K562 (cell line): ENCODE measurements at regions not wholly inside any gene's neighbourhood (a gene's known extent, or its start where the extent isn't known, plus 50 kb on each side); places are given as distances from the start of the nearest gene placed in this dataset.

Experiments used
- CAMTA2 ChIP-seq: fragments of 250-450 bp; sonication (Bioruptor Pico); conservative IDR thresholded peaks from 2 replicates; pipeline ENCODE4 v1.5.1; 2022
- E2F8 ChIP-seq: fragments of 450-650 bp; IDR thresholded peaks from 2 replicates; pipeline ENCODE4 v1.7.1; 2018; ENCODE audit warnings: mild to moderate bottlenecking, low read depth; ENCODE audit not compliant: partially characterized antibody
- GATA2 ChIP-seq: sonication (generic); formaldehyde crosslinking; IDR thresholded peaks from 2 replicates; pipeline ENCODE4 v1.4.0; 2020; ENCODE audit warnings: mild to moderate bottlenecking, missing genetic modification reagents
- HMGXB4 ChIP-seq: sonication (generic); formaldehyde crosslinking; IDR thresholded peaks from 2 replicates; pipeline ENCODE4 v1.8.1; 2023; ENCODE audit warnings: mild to moderate bottlenecking, missing genetic modification reagents
- IRF2 ChIP-seq: sonication (generic); formaldehyde crosslinking; IDR thresholded peaks from 2 replicates; pipeline ENCODE4 v1.8.1; 2022; ENCODE audit warnings: mild to moderate bottlenecking, missing genetic modification reagents
- MLLT1 ChIP-seq, 2 experiments: fragments of 450-650 bp; IDR thresholded peaks; 2 replicates each; pipeline ENCODE4 v1.6.1; 2016
- PREB ChIP-seq: sonication (generic); formaldehyde crosslinking; IDR thresholded peaks from 2 replicates; pipeline ENCODE4 v1.8.1; 2023; ENCODE audit warnings: mild to moderate bottlenecking, missing genetic modification reagents
- ZNF589 ChIP-seq: fragments of 200-800 bp; sonication (Bioruptor generic); IDR thresholded peaks from 2 replicates; pipeline ENCODE4 v1.6.1; 2016; ENCODE audit warnings: low read depth, missing genetic modification characterization, missing compliant biosample characterization

- TF ChIP-seq CAMTA2 (CRISPR knock-in tag) = no peak
- TF ChIP-seq ZNF589 (CRISPR knock-in tag) = no peak
- no peak for TF ChIP-seq GATA2 (CRISPR knock-in tag)
- TF ChIP-seq MLLT1 (IDR thresholded peaks at IDR 0.05) = no peak
- TF ChIP-seq IRF2 (CRISPR knock-in tag) = no peak
- no peak for TF ChIP-seq PREB (CRISPR knock-in tag)
- no peak for TF ChIP-seq HMGXB4
- TF ChIP-seq E2F8 = no peak
These were observed 105.0 kb upstream of the CDC42EP3 start for GRCh38 chr2:37776487-37776886.
